OCI-LY1 (cell line): ENCODE measurements at regions not wholly inside any gene's neighbourhood (a gene's known extent, or its start where the extent isn't known, plus 50 kb on each side); places are given as distances from the start of the nearest gene placed in this dataset.
"Not testable (repeated sequence)": the region's sequence is repeated elsewhere in the genome, so short reads cannot be mapped to it uniquely, and the experiment has no call there.

Experiments
- H2AFZ ChIP-seq: fragments of 200-600 bp; sonication (generic), shearing (Covaris generic); 2 replicates; pipeline ENCODE4 v1.6.0; 2014; ENCODE audit warnings: antibody characterized with exemption, mild to moderate bottlenecking, low read length
- H3F3A ChIP-seq: fragments of 200-600 bp; sonication (generic), shearing (Covaris generic); 2 replicates; pipeline ENCODE4 v1.6.0; 2014; ENCODE audit warnings: mild to moderate bottlenecking, antibody characterized with exemption, low read length, moderate library complexity; ENCODE audit not compliant: insufficient read depth
- H3K27ac ChIP-seq: fragments of 200-600 bp; sonication (generic); 2 replicates; pipeline ENCODE4 v1.5.1; 2014; ENCODE audit warnings: low read length, mixed run types, mild to moderate bottlenecking, low read depth; ENCODE audit not compliant: poor library complexity, severe bottlenecking
- H3K27me3 ChIP-seq: fragments of 200-600 bp; sonication (generic); 2 replicates; pipeline ENCODE4 v1.6.0; 2014; ENCODE audit warnings: antibody characterized with exemption, mild to moderate bottlenecking, low read length, moderate library complexity; ENCODE audit not compliant: insufficient read depth
- H3K36me3 ChIP-seq: fragments of 200-600 bp; sonication (generic); 2 replicates; pipeline ENCODE4 v1.6.1; 2014; ENCODE audit warnings: mild to moderate bottlenecking, antibody characterized with exemption, low read length, moderate library complexity, mixed read lengths; ENCODE audit not compliant: insufficient read depth
- H3K4me1 ChIP-seq: fragments of 200-600 bp; sonication (generic); 2 replicates; pipeline ENCODE4 v1.5.1; 2014; ENCODE audit warnings: mild to moderate bottlenecking, low read length, moderate library complexity; ENCODE audit not compliant: insufficient read depth, severe bottlenecking
- H3K4me2 ChIP-seq: fragments of 200-600 bp; sonication (generic), shearing (Covaris generic); 2 replicates; pipeline ENCODE4 v1.6.1; 2014; ENCODE audit warnings: low read length
- H3K4me3 ChIP-seq: fragments of 200-600 bp; sonication (generic); 2 replicates; pipeline ENCODE4 v1.5.1; 2014; ENCODE audit warnings: low read length, low read depth, mild to moderate bottlenecking, mixed read lengths; ENCODE audit not compliant: poor library complexity, severe bottlenecking
- H3K79me2 ChIP-seq: fragments of 200-600 bp; shearing (Covaris generic); 2 replicates; pipeline ENCODE4 v1.6.1; 2016; ENCODE audit warnings: mixed run types, low read length, mixed read lengths; ENCODE audit not compliant: insufficient read depth
- H3K9ac ChIP-seq: fragments of 200-600 bp; sonication (generic), shearing (Covaris generic); 2 replicates; pipeline ENCODE4 v1.6.1; 2014; ENCODE audit warnings: mild to moderate bottlenecking, low read length, mixed read lengths
- H3K9me2 ChIP-seq: fragments of 200-600 bp; sonication (generic), shearing (Covaris generic); 2 replicates; pipeline ENCODE4 v1.6.1; 2014; ENCODE audit warnings: low read depth, mild to moderate bottlenecking, low read length, mixed read lengths
- H3K9me3 ChIP-seq: fragments of 200-600 bp; shearing (Covaris generic); 2 replicates; pipeline ENCODE4 v1.6.1; 2014; ENCODE audit warnings: low read length, mixed read lengths
- H4K20me1 ChIP-seq: fragments of 200-600 bp; sonication (generic), shearing (Covaris generic); 2 replicates; pipeline ENCODE4 v1.6.0; 2016; ENCODE audit warnings: mild to moderate bottlenecking, low read length; ENCODE audit not compliant: insufficient read depth
- EZH2 ChIP-seq: fragments of 200-600 bp; sonication (generic), shearing (Covaris generic); IDR thresholded peaks from 2 replicates; pipeline ENCODE4 v1.8.0; 2017; ENCODE audit warnings: borderline replicate concordance, mixed run types, mild to moderate bottlenecking, antibody characterized with exemption, low read length, moderate library complexity, mixed read lengths
- TF ChIP-seq, protein P1 (sequence below): fragments of 200-600 bp; sonication (generic), shearing (Covaris generic); IDR thresholded peaks from 2 replicates; pipeline ENCODE4 v1.5.1; 2017; ENCODE audit warnings: mild to moderate bottlenecking, antibody characterized with exemption, low read length, moderate library complexity, mixed read lengths

- H3K4me1 ChIP-seq = no peaks in the 10 kb centered on the region
- H3K4me2 ChIP-seq = no peak overlapping the region
- TF ChIP-seq, protein P1, sequence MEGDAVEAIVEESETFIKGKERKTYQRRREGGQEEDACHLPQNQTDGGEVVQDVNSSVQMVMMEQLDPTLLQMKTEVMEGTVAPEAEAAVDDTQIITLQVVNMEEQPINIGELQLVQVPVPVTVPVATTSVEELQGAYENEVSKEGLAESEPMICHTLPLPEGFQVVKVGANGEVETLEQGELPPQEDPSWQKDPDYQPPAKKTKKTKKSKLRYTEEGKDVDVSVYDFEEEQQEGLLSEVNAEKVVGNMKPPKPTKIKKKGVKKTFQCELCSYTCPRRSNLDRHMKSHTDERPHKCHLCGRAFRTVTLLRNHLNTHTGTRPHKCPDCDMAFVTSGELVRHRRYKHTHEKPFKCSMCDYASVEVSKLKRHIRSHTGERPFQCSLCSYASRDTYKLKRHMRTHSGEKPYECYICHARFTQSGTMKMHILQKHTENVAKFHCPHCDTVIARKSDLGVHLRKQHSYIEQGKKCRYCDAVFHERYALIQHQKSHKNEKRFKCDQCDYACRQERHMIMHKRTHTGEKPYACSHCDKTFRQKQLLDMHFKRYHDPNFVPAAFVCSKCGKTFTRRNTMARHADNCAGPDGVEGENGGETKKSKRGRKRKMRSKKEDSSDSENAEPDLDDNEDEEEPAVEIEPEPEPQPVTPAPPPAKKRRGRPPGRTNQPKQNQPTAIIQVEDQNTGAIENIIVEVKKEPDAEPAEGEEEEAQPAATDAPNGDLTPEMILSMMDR = no peak
- no peak for TF ChIP-seq EZH2
Observed at GRCh38 chr10:120186506-120186905, 270.5 kb upstream of the PLPP4 start.

GRCh38 chr10:120187168-120187567 lies 269.9 kb upstream of the PLPP4 start:
- H3K27me3 ChIP-seq, H3K79me2 ChIP-seq, H3K9me3 ChIP-seq, H3K4me2 ChIP-seq, H3K36me3 ChIP-seq, H3K9me2 ChIP-seq, H3K27ac ChIP-seq, H3F3A ChIP-seq, H4K20me1 ChIP-seq, H3K4me1 ChIP-seq, H3K9ac ChIP-seq, H2AFZ ChIP-seq, H3K4me3 ChIP-seq: not testable (repeated sequence)

More at GRCh38 chr10:120186506-120186905, 270.5 kb upstream of the PLPP4 start:
- H3F3A ChIP-seq = no peaks in the 10 kb centered on the region
- H3K9me2 ChIP-seq = no peaks in the 10 kb centered on the region
- no peaks in the 10 kb centered on the region for H3K36me3 ChIP-seq
- no peak overlapping the region for H2AFZ ChIP-seq
- H3K27ac ChIP-seq = no peak overlapping the region
- H3K79me2 ChIP-seq = no peaks in the 10 kb centered on the region
- no peaks in the 10 kb centered on the region for H4K20me1 ChIP-seq
- H3K27me3 ChIP-seq = no peaks in the 10 kb centered on the region
- H3K4me3 ChIP-seq = no peak overlapping the region
- no peak overlapping the region for H3K9ac ChIP-seq
- H3K9me3 ChIP-seq = no peaks in the 10 kb centered on the region

GRCh38 chr10:120188950-120189349 lies 268.1 kb upstream of the PLPP4 start:
- no peak overlapping the region for H3K9ac ChIP-seq
- H3K79me2 ChIP-seq = no peaks in the 10 kb centered on the region
- H3K27me3 ChIP-seq = no peaks in the 10 kb centered on the region
- H3K4me2 ChIP-seq = no peak overlapping the region
- no peak overlapping the region for H3K4me3 ChIP-seq
- no peak overlapping the region for H2AFZ ChIP-seq
- no peaks in the 10 kb centered on the region for H3K9me2 ChIP-seq
- H3K27ac ChIP-seq = no peak overlapping the region
- H3K36me3 ChIP-seq = no peaks in the 10 kb centered on the region
- no peaks in the 10 kb centered on the region for H4K20me1 ChIP-seq
- H3F3A ChIP-seq = no peaks in the 10 kb centered on the region
- no peaks in the 10 kb centered on the region for H3K4me1 ChIP-seq
- no peaks in the 10 kb centered on the region for H3K9me3 ChIP-seq
- TF ChIP-seq EZH2 = no peak
- TF ChIP-seq, protein P1 = no peak

DNA sequence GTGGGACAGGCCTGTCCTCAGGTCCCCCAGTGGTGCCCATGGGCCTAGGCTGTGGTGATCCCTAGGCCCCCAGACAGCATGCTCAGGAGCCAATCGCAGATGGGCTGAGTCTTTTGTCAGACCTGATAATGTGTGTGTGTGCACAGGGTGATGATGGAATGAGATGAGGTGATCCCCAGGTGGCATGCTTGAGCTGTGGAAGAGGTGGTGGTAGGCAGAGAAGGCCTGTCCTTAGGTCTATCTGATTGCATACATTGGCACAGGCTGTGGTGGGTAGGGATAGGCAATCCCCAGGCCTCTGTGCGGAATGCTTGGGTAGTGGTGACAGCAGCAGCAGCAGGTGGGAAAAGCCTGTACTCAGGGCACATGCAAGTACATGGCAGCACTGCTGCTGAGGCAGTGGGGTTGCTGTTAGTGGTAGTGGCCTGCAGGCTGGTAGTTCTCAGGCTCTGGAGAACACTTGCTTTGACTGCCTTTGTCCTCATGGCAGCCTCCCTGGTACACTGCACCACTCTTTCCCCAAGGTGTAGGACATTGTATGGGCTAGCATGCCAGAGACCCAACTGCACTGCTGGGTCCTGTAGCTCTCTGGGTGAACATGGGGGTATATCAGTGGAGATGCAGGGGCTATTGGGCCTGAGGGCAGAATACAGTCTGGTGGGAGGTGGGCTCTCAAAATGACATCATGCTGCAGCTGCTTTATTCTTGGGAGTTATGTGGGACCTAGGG lies 260.9 kb upstream of the PLPP4 start:
- Histone ChIP-seq H3F3A (no peaks in the 10 kb centered on the region), H3K4me1 (no peaks in the 10 kb centered on the region), H3K4me3 (no peak overlapping the region), H3K27ac (no peak overlapping the region), H2AFZ (no peak overlapping the region), H3K79me2 (no peaks in the 10 kb centered on the region), H3K9me3 (no peaks in the 10 kb centered on the region), H3K27me3 (no peaks in the 10 kb centered on the region), H4K20me1 (no peaks in the 10 kb centered on the region), H3K9me2 (no peaks in the 10 kb centered on the region), H3K9ac (no peak overlapping the region), H3K4me2 (no peak overlapping the region), H3K36me3 (no peaks in the 10 kb centered on the region)
- TF ChIP-seq, protein P1 = no peak
- TF ChIP-seq EZH2 = no peak
